ES-I3 (cell line): ENCODE measurements at regions not wholly inside any gene's neighbourhood (a gene's known extent, or its start where the extent isn't known, plus 50 kb on each side); places are given as distances from the start of the nearest gene placed in this dataset.

Source experiments
- H3K36me3 ChIP-seq: 2 replicates; pipeline ENCODE4 v1.6.1; 2013; ENCODE audit warnings: mild to moderate bottlenecking, low read length, control low read depth, moderate library complexity; ENCODE audit not compliant: insufficient read depth
- H3K4me1 ChIP-seq: 2 replicates; pipeline ENCODE4 v1.6.1; 2013; ENCODE audit warnings: mild to moderate bottlenecking, control low read depth, low read length; ENCODE audit not compliant: insufficient read depth
- H3K9ac ChIP-seq: 2 replicates; pipeline ENCODE4 v1.6.1; 2013; ENCODE audit warnings: low read depth, mild to moderate bottlenecking, low read length, moderate library complexity
- H3K9me3 ChIP-seq: 2 replicates; pipeline ENCODE4 v1.6.1; 2013; ENCODE audit warnings: mild to moderate bottlenecking, low read length, moderate library complexity; ENCODE audit not compliant: control insufficient read depth, insufficient read depth

DNA sequence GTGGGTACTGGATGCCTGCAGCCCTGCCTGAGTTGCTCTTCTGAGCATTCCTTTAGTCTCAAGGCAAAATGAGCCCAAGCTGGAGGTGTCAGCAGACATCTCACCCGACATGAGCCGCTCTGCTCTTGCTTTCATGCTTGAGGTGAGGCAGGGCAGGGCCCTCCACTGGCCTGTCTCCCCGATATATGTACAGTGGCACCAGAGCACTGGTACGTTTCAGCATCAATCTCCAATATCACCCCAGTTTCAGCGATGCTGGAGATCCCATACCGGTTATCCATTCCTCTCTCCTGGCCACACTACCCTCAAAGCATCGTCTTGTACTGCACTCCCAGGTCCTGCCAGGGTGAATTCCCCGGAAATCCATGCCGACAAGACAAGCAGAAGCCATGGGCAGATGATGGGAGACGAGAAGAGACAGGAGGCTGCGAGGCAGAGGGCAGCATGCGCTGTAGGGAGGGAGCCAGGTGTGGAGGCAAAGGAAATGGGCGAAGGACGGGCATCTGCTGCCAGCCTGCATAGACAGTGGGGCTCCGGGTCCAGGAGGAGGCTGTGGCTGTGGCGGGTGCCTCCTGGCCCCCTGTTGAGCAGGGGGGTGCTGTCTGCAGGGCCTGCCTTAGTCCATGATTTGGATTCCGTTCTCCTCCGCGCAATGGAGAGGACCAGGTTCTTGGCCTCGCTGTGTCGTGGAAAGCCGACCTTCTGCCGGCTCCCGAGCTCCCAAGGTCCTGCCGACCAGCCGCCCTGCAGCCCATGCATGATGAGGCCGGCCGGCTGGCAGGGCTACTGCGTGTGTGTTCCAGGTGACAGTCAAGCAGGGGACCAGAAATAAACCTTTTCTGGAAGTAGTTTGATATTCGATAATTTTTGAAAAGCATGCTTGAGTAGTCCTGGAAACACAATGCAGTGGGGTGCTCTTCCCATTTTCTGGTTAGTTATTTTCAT is 152.2 kb upstream of the IRX2 start:
- Histone ChIP-seq H3K36me3 (no peaks in the 10 kb centered on the region), H3K9me3 (no peaks in the 10 kb centered on the region), H3K4me1 (no peaks in the 10 kb centered on the region), H3K9ac (no peak overlapping the region)

DNA sequence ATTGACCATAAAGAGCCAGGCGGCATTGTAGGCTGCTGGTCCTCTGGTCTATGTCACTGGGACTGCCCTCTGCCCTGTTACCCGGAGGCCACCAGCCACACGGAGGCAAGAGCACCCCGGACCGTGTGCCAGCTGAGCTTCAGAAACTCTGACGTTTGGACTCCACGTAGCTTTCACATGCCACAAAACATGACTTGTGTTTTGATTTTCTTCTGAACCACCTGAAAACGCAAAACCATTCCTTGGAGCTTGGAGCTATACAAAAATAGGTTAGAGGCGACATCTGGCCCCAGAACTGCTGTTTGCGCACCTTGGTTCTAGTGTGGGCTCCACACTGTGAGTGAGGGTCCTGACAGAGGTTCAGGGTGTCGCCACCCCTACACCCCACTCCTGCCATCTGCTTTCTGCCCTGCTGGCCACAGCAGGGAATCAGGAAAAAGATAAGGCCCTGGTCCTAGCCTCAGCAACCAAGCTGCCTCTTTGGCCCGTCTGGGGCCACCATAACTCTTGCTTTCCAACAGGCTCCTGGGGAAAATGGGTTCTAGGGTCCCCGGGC is 151.3 kb upstream of the IRX2 start:
- Histone ChIP-seq H3K4me1 (no peaks in the 10 kb centered on the region), H3K9me3 (no peaks in the 10 kb centered on the region), H3K9ac (no peak overlapping the region), H3K36me3 (no peaks in the 10 kb centered on the region)

DNA sequence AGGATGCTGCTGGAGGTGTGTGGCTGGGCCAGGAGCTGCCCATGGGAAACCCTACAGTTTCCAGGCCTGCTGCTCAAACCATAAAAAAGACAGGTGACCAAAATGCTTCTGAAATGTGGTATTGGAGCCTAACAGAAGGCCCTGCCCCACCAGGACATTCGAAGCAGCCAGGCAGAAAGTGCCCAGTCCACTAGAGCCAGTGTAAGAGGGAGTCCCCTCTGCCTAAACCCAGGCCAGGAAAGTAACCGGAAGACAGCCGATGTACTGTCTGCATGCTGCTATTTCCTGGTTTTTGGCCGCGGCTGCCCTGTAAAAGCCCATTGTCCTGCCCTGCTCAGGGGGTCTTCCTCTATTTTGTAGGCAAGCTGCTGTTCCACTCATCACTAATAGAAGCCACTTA is 150.7 kb upstream of the IRX2 start:
- H3K36me3 ChIP-seq = no peaks in the 10 kb centered on the region
- no peak overlapping the region for H3K9ac ChIP-seq
- no peaks in the 10 kb centered on the region for H3K4me1 ChIP-seq
- no peaks in the 10 kb centered on the region for H3K9me3 ChIP-seq

DNA sequence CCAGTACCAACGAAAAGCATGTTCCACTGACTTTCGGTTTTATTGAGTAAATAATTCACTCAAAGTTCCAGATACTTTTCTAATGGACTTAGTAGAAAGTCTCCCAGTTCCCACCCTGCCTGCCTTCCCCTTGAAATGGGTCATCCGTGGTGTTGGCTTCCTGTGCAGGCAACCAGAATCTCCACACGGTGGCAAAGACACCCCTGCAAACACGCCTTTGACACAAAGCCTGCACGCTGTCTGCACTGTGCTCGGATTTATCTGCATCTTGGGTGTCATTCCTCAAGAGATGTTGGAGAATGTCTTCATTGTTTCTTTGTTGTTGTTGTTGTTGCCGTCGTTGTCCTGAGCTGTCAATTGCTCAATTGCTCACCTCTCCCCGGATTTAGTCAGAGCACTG is 150.0 kb upstream of the IRX2 start:
- Histone ChIP-seq H3K36me3 (no peaks in the 10 kb centered on the region), H3K9ac (no peak overlapping the region), H3K9me3 (no peaks in the 10 kb centered on the region), H3K4me1 (no peaks in the 10 kb centered on the region)

DNA sequence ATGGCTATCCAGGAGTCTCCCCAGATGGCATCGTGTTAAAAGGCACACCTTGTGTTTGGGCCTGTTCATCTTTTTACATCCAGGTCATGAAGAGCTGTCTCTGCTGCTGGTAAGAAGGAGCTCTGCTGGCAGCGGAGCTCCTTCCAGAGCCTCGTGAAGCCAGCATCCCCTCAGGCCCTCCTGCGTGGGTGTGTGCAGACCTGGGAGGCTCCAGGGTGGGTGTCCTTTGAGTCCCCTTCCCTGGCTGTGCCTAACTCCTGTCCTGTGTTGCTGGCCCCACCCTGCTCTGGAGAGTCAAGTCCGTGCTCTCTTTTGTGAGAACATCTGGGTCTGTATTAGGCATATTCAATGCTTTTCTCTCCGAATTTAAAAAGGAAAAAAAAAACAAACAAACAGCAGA is 149.6 kb upstream of the IRX2 start:
- no peaks in the 10 kb centered on the region for H3K4me1 ChIP-seq
- no peak overlapping the region for H3K9ac ChIP-seq
- H3K36me3 ChIP-seq = no peaks in the 10 kb centered on the region
- H3K9me3 ChIP-seq = no peaks in the 10 kb centered on the region

DNA sequence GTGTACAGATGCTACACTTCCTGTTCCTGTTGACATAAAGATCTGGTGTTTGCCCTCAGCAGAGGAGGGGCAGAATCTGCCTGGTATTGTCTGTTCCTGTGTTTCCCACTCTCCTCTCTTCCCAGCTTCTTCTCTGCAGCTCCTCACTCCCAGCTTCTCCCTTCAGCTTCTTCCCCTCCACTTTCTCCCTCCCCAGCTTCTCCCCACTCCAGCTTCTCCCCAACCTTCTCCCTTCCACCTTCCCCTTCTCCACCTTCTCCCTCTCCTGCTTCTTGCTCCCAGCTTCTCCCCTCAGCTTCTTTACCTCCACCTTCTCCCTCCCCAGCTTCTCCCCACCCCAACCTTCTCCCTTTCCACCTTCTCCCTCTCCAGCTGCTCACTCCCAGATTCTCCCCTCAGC is 148.9 kb upstream of the IRX2 start:
- H3K4me1 ChIP-seq = no peaks in the 10 kb centered on the region
- H3K9ac ChIP-seq = no peak overlapping the region
- no peaks in the 10 kb centered on the region for H3K36me3 ChIP-seq
- no peaks in the 10 kb centered on the region for H3K9me3 ChIP-seq

DNA sequence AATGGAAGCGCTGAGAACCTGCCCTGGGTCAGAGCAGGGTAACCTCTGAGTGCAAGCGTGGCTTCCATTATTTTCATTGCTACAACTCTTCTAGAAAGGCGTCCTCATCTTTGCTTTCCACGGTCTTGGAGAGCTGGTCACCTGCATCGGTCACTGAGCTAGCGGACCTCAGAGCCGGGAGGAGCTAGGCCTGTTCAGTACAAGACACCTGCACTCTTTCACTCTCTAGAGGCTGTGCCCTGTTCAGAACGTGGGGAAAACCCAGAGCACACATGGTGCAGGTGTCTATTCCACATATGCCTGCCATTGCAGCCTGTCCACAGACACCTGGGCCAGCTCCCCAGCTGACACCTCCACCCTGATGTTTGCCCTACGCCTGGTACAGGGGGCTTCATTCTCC is 147.8 kb upstream of the IRX2 start:
- no peaks in the 10 kb centered on the region for H3K36me3 ChIP-seq
- H3K9ac ChIP-seq = no peak overlapping the region
- no peaks in the 10 kb centered on the region for H3K9me3 ChIP-seq
- H3K4me1 ChIP-seq = no peaks in the 10 kb centered on the region

DNA sequence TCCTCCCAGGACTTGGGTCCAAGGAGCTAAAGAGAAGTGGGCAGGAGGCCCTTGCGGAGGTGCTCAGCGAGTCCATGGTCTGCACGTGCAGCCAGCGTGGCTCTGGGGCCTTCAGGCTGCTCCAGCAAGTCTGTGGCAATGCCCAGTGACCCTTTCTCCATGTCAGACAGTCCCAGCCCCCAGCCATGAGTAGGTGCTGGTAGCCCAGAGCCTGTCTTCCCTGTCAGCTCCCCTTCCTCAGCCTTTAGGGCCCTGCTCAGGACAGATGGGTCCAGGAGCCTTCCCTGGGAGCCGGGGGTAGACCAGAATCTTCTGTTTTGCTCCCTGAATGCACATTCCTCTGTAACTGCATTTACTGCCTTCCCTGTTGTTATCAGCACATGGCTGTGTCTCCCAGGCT is 147.2 kb upstream of the IRX2 start:
- H3K9ac ChIP-seq = no peak overlapping the region
- H3K9me3 ChIP-seq = no peaks in the 10 kb centered on the region
- H3K4me1 ChIP-seq = no peaks in the 10 kb centered on the region
- no peaks in the 10 kb centered on the region for H3K36me3 ChIP-seq

DNA sequence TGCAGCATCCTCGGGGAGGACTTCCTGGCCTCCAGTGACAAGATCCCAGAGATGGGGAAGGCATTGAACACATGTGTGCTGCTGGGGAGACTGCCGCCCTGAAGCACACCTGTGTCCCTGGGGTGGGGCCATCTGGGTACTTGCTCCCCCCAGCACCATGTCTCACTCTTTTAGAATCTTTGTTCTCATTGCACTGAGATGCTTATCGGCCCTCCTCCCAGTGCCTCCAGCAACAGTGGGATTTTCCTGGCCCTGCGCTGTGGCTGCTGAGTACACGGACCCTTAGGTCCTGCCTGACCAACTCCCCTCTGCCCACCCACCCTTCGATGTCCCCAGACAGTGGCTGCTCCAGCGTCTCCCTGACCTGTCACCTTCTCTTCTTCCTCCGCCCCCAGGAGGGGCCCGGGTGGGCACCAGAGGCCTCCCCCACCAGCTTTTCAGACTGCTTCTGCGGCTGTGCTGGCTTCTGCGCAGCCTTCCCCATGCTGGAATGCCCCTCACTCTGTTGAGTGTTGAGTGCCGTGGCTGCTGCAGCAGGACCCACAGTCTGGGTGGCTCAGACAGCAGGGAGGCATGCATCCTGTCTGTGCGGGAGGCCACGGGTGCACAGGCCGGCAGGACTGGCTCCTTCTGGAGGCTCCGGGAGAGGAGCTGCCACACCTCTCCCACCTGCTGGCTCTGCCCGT is 145.9 kb upstream of the IRX2 start:
- Histone ChIP-seq H3K9ac (no peak overlapping the region), H3K4me1 (no peaks in the 10 kb centered on the region), H3K36me3 (no peaks in the 10 kb centered on the region), H3K9me3 (no peaks in the 10 kb centered on the region)

DNA sequence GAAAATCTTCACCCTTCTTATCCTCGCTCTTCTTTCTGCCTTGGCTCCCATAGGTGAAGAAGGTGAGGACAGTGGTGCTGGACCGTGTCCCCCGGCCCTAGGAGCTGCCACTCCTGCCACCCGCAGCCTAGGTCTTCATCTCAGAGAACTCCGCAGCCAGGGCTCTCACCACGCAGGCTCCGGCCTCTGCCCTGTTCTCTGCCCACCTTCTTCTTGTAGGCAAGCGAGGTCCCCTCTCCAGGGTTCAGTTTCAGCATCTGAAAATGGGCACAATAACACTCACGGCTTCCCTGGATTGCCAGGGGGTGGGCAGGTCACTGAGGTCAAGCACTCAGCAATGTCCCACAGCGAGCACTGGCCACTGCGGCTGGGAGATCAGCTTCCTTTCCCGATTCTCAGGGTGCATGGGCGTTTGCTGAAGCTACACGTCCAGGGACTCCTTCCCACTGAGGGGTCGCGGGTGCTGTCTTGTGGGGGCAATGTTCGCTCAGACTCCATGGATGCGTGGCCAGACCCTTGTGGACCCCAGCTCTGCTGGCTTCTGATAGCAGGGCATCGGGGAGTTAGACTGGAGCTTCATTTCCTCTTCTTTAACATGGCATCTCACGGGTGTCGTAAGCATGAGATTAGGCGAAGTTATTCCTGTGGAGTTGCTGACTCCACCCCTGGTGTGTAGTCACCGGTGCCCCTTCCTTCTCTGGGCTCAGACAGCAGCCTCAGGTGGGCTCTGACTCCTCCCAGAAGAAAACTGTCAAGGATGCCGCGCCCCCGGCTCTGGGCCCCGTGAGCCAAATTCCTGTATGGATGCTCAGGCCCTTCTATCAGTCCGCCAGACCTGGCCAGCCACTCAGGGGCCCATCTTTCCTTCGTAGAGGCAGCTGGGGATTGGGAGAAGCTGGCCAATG is 145.1 kb upstream of the IRX2 start:
- H3K36me3 ChIP-seq = no peaks in the 10 kb centered on the region
- H3K9me3 ChIP-seq = no peaks in the 10 kb centered on the region
- no peaks in the 10 kb centered on the region for H3K4me1 ChIP-seq
- H3K9ac ChIP-seq = no peak overlapping the region

DNA sequence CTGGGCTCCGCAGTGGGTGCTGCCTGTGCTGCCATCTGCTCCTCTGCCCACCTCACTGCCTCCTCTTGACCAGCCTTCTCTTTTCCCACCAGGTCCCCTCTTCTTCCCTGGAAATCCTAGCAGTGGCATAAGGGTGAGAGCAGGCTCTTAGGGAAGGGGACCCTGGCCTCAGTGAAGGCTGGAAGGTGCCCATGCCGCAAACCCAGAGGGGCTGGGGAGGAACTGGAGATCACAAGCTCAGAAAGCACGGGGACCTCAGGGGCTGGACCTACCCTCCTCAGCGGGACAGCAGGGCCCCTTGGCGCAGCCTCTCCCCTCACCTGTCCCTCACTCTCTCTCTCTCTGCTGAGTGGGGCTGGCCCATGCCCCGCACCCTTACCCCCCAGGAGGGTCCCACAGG is 144.4 kb upstream of the IRX2 start:
- Histone ChIP-seq H3K36me3 (no peaks in the 10 kb centered on the region), H3K9me3 (no peaks in the 10 kb centered on the region), H3K9ac (no peak overlapping the region), H3K4me1 (no peaks in the 10 kb centered on the region)

DNA sequence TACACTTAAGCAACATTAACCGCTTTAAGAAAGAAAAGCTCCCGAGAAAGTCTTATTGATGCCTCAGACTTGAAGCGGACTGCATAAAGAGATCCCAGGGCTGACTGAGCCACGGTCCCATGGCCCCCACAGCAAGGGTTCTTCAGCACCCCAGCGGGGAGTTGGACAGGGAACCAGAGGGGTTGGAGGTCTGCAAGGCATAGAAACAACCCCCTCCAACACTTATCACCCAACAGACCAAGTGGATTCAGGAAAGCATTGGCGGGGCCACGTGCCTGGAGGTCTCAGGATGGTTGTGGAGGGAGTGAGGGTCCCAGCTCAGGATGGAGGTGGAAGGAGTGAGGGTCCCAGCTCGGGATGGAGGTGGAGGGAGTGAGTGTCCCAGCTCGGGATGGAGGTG is 143.7 kb upstream of the IRX2 start:
- Histone ChIP-seq H3K36me3 (no peaks in the 10 kb centered on the region), H3K9ac (no peak overlapping the region), H3K9me3 (no peaks in the 10 kb centered on the region), H3K4me1 (no peaks in the 10 kb centered on the region)

DNA sequence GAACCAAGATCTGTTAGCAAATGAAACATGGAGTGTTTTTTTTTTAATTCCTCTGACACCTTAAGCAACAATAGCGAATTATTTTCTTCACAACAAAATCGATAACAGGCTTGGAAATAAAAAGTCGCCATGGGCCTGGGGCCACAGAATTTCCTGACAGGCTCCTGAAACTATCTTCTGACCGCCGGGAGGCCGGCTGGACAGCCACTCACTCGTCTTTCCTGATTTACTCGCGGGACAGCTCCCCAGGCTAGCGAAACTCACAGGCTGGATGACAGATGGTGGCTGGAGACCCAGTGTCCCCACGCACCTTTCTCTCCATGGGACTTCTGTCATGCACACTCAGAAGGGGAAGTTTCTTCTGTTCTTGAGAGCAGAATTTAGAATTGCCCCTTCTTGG is 143.3 kb upstream of the IRX2 start:
- no peaks in the 10 kb centered on the region for H3K9me3 ChIP-seq

DNA sequence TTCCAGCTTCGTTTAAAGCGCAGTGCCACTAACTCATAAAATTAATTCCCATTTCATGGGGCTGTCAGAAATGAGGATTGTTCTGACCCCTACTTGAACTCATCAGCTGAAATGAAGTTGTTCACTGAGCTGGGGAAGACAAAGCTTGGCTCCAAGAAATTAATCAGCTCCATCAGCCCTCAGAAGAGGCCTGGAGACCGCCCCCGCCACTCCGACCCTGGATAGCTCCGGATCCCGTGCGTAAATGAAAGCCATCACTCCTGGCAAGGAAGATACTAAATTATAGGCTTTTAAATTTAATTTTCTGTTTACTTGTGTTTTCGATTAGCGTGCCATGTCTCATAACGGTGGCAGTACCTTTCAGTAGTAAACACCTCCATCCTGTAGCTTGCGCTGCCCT is 142.8 kb upstream of the IRX2 start:
- H3K36me3 ChIP-seq = no peaks in the 10 kb centered on the region
- no peaks in the 10 kb centered on the region for H3K4me1 ChIP-seq
- no peaks in the 10 kb centered on the region for H3K9me3 ChIP-seq
- H3K9ac ChIP-seq = no peak overlapping the region

More for the DNA sequence above, 143.3 kb upstream of the IRX2 start:
- H3K4me1 ChIP-seq = no peaks in the 10 kb centered on the region
- no peak overlapping the region for H3K9ac ChIP-seq
- no peaks in the 10 kb centered on the region for H3K36me3 ChIP-seq
